Breast epithelium (tissue), 4 donors: ENCODE measurements at regions not wholly inside any gene's neighbourhood (a gene's known extent, or its start where the extent isn't known, plus 50 kb on each side); places are given as distances from the start of the nearest gene placed in this dataset.
"Not testable (repeated sequence)": the region's sequence is repeated elsewhere in the genome, so short reads cannot be mapped to it uniquely, and the experiment has no call there.

ENCODE experiments used
- DNase-seq, 2 donors: peaks; one replicate each; pipeline ENCODE4 v3.0.0-alpha.2; 2019; ENCODE audit warnings: low spot score in 2 of 2
- H3K27ac ChIP-seq, 2 donors: fragments of 200-600 bp; sonication (generic) in 1 of 2; one replicate each; pipeline ENCODE4 v1.5.1; 2016 to 2019; ENCODE audit warnings: mild to moderate bottlenecking in 1 of 2
- H3K27me3 ChIP-seq, 2 donors: fragments of 200-600 bp; sonication (generic) in 1 of 2; one replicate each; pipeline versions ENCODE4 v1.5.1 to v1.6.0; 2017 to 2019; ENCODE audit warnings: control low read depth in 1 of 2, mild to moderate bottlenecking in 1 of 2
- H3K36me3 ChIP-seq: fragments of 200-600 bp; one replicate; pipeline ENCODE4 v1.5.1; 2019
- H3K4me1 ChIP-seq, 2 donors: fragments of 200-600 bp; sonication (generic); one replicate each; pipeline ENCODE4 v1.5.1; 2016 to 2019; ENCODE audit warnings: control low read depth in 1 of 2
- H3K4me3 ChIP-seq, 3 donors: fragments of 200-600 bp; sonication (generic); 1 replicate in 2 of 3; 2 replicates in 1 of 3; pipeline ENCODE4 v1.5.1; 2016 to 2019; ENCODE audit warnings: mild to moderate bottlenecking in 3 of 3, moderate library complexity in 2 of 3
- H3K9me3 ChIP-seq, 2 donors: fragments of 200-600 bp; sonication (generic) in 1 of 2; one replicate each; pipeline ENCODE4 v1.5.1; 2016 to 2019; ENCODE audit warnings: control low read depth in 1 of 2
- CTCF ChIP-seq, 3 donors: fragments of 450-650 bp; IDR thresholded peaks; one replicate each; pipeline ENCODE4 v1.5.1; 2016 to 2017; ENCODE audit warnings: antibody characterized with exemption in 3 of 3, mild to moderate bottlenecking in 3 of 3, moderate library complexity in 3 of 3
- POLR2A ChIP-seq: fragments of 450-650 bp; IDR thresholded peaks from one replicate; pipeline ENCODE4 v1.6.1; 2016; ENCODE audit warnings: antibody characterized with exemption, mild to moderate bottlenecking, moderate library complexity
- POLR2AphosphoS5 ChIP-seq, 3 donors: sonication (generic); formaldehyde crosslinking; IDR thresholded peaks; one replicate each; pipeline ENCODE4 v1.6.1; 2017; ENCODE audit warnings: antibody characterized with exemption in 3 of 3
- intact Hi-C: fragments of 100-400 bp; cut with DNase I; formaldehyde crosslinking; loops from one replicate; pipeline ENCODE4 v1.15.1; 2023; ENCODE audit warnings: low total_unique reads

- Histone ChIP-seq H3K27me3 (no peaks in the 10 kb centered on the region), H3K36me3 (no peaks in the 10 kb centered on the region), H3K27ac (no peak overlapping the region), H3K9me3 (no peaks in the 10 kb centered on the region), H3K4me1 (no peaks in the 10 kb centered on the region), H3K4me3 (no peak overlapping the region)
- no peak for DNase-seq
- TF ChIP-seq POLR2A (no peak), POLR2AphosphoS5 (IDR thresholded peaks at IDR 0.05) (no peak), CTCF (IDR thresholded peaks at IDR 0.05) (no peak)
- intact Hi-C loops = no loop called here
Measured at GRCh38 chr14:27270716-27271115, 672.9 kb upstream of the NOVA1 start.

GRCh38 chr14:27278341-27278740 lies 680.5 kb upstream of the NOVA1 start:
- intact Hi-C loops = no loop called here
- Histone ChIP-seq H3K27ac (no peak overlapping the region), H3K9me3 (no peaks in the 10 kb centered on the region), H3K27me3 (no peaks in the 10 kb centered on the region), H3K4me3 (no peak overlapping the region), H3K4me1 (no peaks in the 10 kb centered on the region), H3K36me3 (no peaks in the 10 kb centered on the region)
- TF ChIP-seq CTCF (IDR thresholded peaks at IDR 0.05) = no peak
- TF ChIP-seq POLR2A = no peak
- TF ChIP-seq POLR2AphosphoS5 (IDR thresholded peaks at IDR 0.05) = no peak
- no peak for DNase-seq

GRCh38 chr14:27305441-27305945 lies 707.7 kb upstream of the NOVA1 start:
- TF ChIP-seq CTCF (IDR thresholded peaks at IDR 0.05) (no peak), POLR2AphosphoS5 (IDR thresholded peaks at IDR 0.05) (no peak), POLR2A (no peak)
- Histone ChIP-seq H3K9me3 (peaks cover 0 to 9% of the 10 kb centered on the region in 2 donors), H3K27ac (no peak overlapping the region), H3K4me1 (no peaks in the 10 kb centered on the region), H3K36me3 (no peaks in the 10 kb centered on the region), H3K27me3 (no peaks in the 10 kb centered on the region), H3K4me3 (no peak overlapping the region)
- intact Hi-C loops = no loop called here
- no peak for DNase-seq

- not testable (repeated sequence) for H3K9me3 ChIP-seq, H3K27me3 ChIP-seq, H3K4me3 ChIP-seq, H3K4me1 ChIP-seq, DNase-seq, H3K27ac ChIP-seq, H3K36me3 ChIP-seq
- intact Hi-C loops = loop anchor here (5.0 to 10.0 kb wide), 2 partner anchors 890 to 1218 kb away; no protein-coding TSS in a partner anchor
Measured at GRCh38 chr14:27312730-27313129, 714.9 kb upstream of the NOVA1 start.

- Histone ChIP-seq H3K27me3 (no peaks in the 10 kb centered on the region), H3K4me1 (no peaks in the 10 kb centered on the region), H3K9me3 (peaks cover 0 to 3% of the 10 kb centered on the region in 2 donors), H3K27ac (no peak overlapping the region), H3K4me3 (no peak overlapping the region), H3K36me3 (no peaks in the 10 kb centered on the region)
- TF ChIP-seq POLR2A (no peak), POLR2AphosphoS5 (IDR thresholded peaks at IDR 0.05) (no peak), CTCF (IDR thresholded peaks at IDR 0.05) (no peak)
- DNase-seq = no peak
- intact Hi-C loops = loop anchor here (5.0 to 10.0 kb wide), 2 partner anchors 888 to 1219 kb away; no protein-coding TSS in a partner anchor
Measured at GRCh38 chr14:27314231-27314630, 716.4 kb upstream of the NOVA1 start.

- no peak for DNase-seq
- Histone ChIP-seq H3K36me3 (no peaks in the 10 kb centered on the region), H3K4me1 (no peaks in the 10 kb centered on the region), H3K27me3 (no peaks in the 10 kb centered on the region), H3K9me3 (no peaks in the 10 kb centered on the region), H3K27ac (no peak overlapping the region), H3K4me3 (no peak overlapping the region)
- TF ChIP-seq POLR2AphosphoS5 (IDR thresholded peaks at IDR 0.05) (no peak), POLR2A (no peak), CTCF (IDR thresholded peaks at IDR 0.05) (no peak)
- intact Hi-C loops = loop anchor here (10.0 kb wide), 1 partner anchor 1221 kb away; no protein-coding TSS in a partner anchor
Measured at GRCh38 chr14:27315477-27315876, 717.6 kb upstream of the NOVA1 start.
